ENCODE measurements at regions not wholly inside any gene's neighbourhood (a gene's known extent, or its start where the extent isn't known, plus 50 kb on each side); places are given as distances from the start of the nearest gene placed in this dataset.

DNA sequence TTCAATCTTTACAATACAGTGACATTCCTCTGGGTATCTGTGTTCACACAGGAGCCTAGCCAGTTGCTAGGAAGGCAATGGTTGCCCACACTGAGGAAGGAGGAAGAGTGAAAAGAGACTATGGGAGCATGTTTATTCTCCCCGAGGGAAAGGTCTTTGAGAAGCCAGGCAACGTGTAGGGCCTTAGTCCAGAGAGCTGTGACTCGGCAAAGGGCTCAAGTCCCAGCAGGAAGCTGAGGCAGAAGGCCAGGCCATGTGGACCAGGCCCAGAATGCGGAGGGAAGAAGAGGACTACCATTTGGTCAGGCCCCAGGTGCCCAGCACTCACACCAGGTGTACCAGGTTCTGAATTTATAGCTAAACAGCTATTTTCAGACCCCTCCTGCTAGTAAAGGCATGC, 136.6 kb upstream of the DMAC1 start:
- TF ChIP-seq CTCF (IDR thresholded peaks at IDR 0.05) (no peak), POLR2A (IDR thresholded peaks at IDR 0.05) (no peak)
